ENCODE measurements at regions not wholly inside any gene's neighbourhood (a gene's known extent, or its start where the extent isn't known, plus 50 kb on each side); places are given as distances from the start of the nearest gene placed in this dataset.
A peak's percentile ranks its signal among the peaks of the same experiment; 100 is the strongest.

DNA sequence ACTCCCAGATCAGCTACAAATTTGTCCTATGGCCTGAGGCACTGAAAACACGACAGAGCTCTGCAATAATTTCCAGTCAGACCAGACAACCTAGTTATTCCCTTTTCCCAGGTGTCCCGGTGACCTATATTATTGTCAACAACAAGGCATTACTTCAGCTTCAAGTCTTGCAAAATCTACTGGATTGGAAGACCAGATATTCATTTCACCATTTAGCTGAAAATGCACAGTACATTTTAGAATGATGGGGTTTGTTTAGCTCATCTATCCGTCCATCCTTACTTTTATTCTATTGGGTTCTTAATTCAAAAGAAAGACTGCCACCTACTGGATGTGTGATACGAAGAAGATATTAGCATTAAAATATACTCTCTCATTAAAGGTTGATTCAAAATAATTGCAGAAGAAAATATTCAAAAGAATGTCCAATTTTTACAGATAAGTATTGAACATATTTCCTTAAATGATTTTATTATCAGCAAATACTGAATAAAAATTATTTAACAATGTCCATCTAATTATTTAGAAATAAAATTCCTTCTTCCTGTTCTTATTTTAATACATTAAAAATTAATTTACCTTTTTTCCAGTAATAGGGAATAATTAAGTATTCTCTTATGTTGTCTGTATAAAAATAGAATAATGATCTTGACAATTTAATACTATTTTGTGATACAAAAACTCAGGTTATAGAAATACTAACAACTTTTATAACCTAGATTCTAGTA is 244.9 kb upstream of the LRIG3 start:
- WGBS (ENCODE audit: insufficient coverage, low coverage, low lambda C conversion rate, missing lambda C conversion rate): 26% methylated on average over 4 of the region's 4 CpGs
- no peaks in the 10 kb centered on the region for H3K9me3 ChIP-seq
- no peaks in the 10 kb centered on the region for H3K4me1 ChIP-seq
- TF ChIP-seq, protein P1, sequence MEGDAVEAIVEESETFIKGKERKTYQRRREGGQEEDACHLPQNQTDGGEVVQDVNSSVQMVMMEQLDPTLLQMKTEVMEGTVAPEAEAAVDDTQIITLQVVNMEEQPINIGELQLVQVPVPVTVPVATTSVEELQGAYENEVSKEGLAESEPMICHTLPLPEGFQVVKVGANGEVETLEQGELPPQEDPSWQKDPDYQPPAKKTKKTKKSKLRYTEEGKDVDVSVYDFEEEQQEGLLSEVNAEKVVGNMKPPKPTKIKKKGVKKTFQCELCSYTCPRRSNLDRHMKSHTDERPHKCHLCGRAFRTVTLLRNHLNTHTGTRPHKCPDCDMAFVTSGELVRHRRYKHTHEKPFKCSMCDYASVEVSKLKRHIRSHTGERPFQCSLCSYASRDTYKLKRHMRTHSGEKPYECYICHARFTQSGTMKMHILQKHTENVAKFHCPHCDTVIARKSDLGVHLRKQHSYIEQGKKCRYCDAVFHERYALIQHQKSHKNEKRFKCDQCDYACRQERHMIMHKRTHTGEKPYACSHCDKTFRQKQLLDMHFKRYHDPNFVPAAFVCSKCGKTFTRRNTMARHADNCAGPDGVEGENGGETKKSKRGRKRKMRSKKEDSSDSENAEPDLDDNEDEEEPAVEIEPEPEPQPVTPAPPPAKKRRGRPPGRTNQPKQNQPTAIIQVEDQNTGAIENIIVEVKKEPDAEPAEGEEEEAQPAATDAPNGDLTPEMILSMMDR (IDR thresholded peaks at IDR 0.05): peak; percentile 38 to 55 (median 50)
- no peak for TF ChIP-seq POLR2A (IDR thresholded peaks at IDR 0.05)
- H3K27me3 ChIP-seq: no peaks in the 10 kb centered on the region
- no peak overlapping the region for H3K27ac ChIP-seq
- no peak for DNase-seq
- ATAC-seq: peak in 3 of 4 donors; percentile 42 to 52 (median 46)
- intact Hi-C loops (cut with DNase I): no loop called here
- H3K4me3 ChIP-seq: no peak overlapping the region
- H3K36me3 ChIP-seq: no peaks in the 10 kb centered on the region

DNA sequence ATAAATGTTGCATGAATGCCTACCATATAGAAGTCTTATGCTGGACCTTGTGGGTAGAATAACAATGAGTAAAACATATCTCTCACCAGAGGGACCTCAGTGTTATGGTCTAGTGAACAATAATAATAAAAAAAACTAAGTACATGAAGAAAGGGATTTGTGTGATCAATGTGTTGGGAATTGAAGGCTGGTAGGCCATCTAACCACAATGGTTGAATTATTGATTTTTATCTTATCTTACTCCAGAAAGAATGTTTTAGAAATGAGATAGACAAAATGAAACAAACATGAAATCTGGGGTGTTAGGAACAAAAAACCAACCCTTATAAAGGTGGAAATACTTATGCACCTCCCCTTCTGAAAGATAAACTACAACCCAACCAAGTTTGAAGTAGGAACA is 243.9 kb upstream of the LRIG3 start:
- no peaks in the 10 kb centered on the region for H3K4me1 ChIP-seq
- no peak for ATAC-seq
- no peak overlapping the region for H3K4me3 ChIP-seq
- no peak for TF ChIP-seq POLR2A (IDR thresholded peaks at IDR 0.05)
- TF ChIP-seq, protein P1 (IDR thresholded peaks at IDR 0.05): no peak
- H3K36me3 ChIP-seq: no peaks in the 10 kb centered on the region
- no peak overlapping the region for H3K27ac ChIP-seq
- intact Hi-C loops (cut with DNase I): no loop called here
- no peaks in the 10 kb centered on the region for H3K9me3 ChIP-seq
- no peak for DNase-seq
- H3K27me3 ChIP-seq: no peaks in the 10 kb centered on the region

DNA sequence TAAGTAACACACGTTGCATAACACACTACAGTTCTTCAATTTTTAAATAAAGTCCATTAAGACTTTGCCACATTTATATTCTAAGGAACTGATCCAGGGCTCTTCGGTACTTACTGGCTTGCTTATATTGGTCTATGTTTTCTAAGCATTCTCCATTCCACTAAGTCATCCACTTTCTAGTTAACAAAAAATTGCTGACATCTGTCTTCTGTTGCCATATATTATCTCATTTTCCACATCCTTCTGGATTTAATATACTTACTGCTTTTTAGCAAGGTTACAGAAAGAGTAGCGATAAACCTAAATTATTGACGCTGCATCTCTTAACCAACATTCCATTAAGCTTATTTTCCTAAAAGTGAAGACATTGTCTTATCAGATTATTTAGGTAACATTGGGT is 238.4 kb upstream of the LRIG3 start:
- Histone ChIP-seq H3K36me3 (no peaks in the 10 kb centered on the region), H3K27me3 (no peaks in the 10 kb centered on the region), H3K27ac (no peak overlapping the region), H3K4me1 (no peaks in the 10 kb centered on the region), H3K4me3 (no peak overlapping the region), H3K9me3 (no peaks in the 10 kb centered on the region)
- WGBS (ENCODE audit: insufficient coverage, low coverage, low lambda C conversion rate, missing lambda C conversion rate): 84% methylated on average over 4 of the region's 4 CpGs
- DNase-seq: no peak
- TF ChIP-seq POLR2A (IDR thresholded peaks at IDR 0.05): no peak
- TF ChIP-seq, protein P1 (IDR thresholded peaks at IDR 0.05): no peak
- intact Hi-C loops (cut with DNase I): loop anchor here in 1 of 2 donors (10.0 kb wide), 1 partner anchor 804 kb away; no protein-coding TSS in a partner anchor
- no peak for ATAC-seq

DNA sequence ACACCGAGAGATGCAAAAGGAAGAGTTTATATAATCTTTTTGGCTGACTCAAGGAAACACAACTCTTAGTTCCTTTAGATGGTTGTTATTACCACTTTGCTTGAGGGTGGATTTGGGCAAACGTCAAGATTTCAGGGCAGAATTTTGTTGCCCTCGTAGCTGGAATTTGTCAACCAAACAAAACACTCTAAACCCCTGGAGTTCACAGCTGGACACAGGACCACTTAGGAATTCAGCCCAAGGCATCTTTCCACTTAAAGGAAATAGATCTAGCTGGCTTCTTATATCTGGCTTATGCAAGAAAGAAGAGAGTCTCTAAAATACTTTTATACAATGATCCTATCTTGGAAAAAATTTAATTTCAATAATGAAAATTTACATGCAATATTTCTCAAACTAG is 237.8 kb upstream of the LRIG3 start:
- no peaks in the 10 kb centered on the region for H3K4me1 ChIP-seq
- TF ChIP-seq, protein P1 (IDR thresholded peaks at IDR 0.05): no peak
- TF ChIP-seq POLR2A (IDR thresholded peaks at IDR 0.05): no peak
- H3K4me3 ChIP-seq: no peak overlapping the region
- 52% methylated on average over 3 of the region's 3 CpGs for WGBS (ENCODE audit: insufficient coverage, low coverage, low lambda C conversion rate, missing lambda C conversion rate)
- no peaks in the 10 kb centered on the region for H3K9me3 ChIP-seq
- no peak for ATAC-seq
- H3K27ac ChIP-seq: no peak overlapping the region
- intact Hi-C loops (cut with DNase I): loop anchor here in 1 of 2 donors (10.0 kb wide), 1 partner anchor 803 kb away; no protein-coding TSS in a partner anchor
- H3K36me3 ChIP-seq: no peaks in the 10 kb centered on the region
- H3K27me3 ChIP-seq: no peaks in the 10 kb centered on the region
- no peak for DNase-seq

All from right lobe of liver (tissue), 6 donors.